GM21723 (cell line): ENCODE measurements at regions not wholly inside any gene's neighbourhood (a gene's known extent, or its start where the extent isn't known, plus 50 kb on each side); places are given as distances from the start of the nearest gene placed in this dataset.
"Not testable (repeated sequence)": the region's sequence is repeated elsewhere in the genome, so short reads cannot be mapped to it uniquely, and the experiment has no call there.

Source experiments
- ATAC-seq: cut with Tn5 transposase; IDR thresholded peaks from one replicate; pipeline ENCODE4 v1.9.1; 2021; ENCODE audit warnings: mild to moderate bottlenecking, moderate library complexity; ENCODE audit not compliant: unreplicated experiment

DNA sequence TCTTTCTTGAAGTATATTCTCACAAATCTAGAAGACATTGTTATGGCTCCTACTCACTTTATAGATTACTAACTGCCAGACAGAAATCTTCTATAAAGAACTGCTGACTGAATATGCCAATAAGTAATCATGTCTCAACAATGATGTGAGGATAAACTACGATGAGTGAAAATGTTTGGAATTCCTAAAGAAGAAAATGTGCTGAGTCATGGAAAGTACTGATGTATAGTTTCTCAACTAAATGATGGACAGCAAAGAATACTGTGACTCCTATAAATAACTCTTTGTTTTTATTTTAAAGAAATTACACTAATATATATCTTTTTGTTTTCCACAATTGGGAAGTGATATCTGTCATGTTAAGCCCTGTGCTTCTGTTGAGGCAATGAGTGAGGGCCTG lies 232.9 kb downstream of the LNPK start:
- ATAC-seq: no peak

DNA sequence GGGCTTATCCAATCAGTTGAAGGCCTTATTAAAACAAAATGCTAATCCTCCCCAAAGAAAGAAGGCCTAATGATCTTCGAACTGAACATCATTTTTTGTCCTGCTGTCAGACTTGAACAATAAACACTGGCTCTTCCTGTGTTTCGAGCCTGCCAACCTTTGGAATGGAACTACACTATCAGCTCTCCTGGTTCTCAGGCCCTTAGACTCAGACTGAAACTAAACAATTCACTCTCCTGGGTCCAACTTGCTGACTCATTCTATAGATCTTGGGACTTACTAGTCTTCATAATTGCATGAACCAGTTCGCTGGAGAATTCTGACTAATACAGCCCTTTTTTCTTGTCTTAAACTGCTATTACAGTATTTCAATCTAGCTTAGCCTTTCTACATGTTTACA lies 235.2 kb downstream of the LNPK start:
- no peak for ATAC-seq

DNA sequence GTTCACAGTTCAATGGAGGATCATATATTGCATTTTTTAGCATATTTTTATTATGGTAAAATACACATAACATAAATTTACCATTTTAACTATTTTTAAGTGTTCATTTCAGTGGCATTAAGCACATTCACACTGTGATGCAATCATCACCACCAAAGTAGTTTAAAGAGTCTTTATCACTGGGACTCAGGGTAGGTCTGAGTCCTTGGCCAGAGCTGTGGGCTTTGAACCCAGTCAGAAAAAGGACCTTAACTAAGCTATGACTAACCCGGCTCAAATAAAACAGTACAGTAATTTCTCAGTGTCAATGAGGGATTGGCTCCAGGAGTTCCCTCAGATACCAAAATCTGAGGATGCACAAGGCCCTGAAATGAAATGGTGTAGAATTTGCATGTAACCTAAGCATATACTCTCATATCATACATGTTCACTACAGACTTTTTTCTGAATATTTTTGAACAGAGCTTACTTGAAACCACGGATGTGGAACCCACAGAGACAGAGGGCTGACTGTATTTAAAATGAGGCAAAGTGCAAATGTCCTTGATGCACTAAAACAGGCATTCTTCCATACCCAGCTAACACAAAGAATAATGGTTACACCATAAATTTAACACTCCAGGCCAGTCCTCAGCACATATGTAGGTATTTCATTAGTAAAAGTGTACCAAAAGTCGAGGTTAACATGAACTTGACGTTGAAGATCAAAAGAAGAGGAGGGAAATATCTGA lies 246.2 kb downstream of the LNPK start:
- no peak for ATAC-seq

DNA sequence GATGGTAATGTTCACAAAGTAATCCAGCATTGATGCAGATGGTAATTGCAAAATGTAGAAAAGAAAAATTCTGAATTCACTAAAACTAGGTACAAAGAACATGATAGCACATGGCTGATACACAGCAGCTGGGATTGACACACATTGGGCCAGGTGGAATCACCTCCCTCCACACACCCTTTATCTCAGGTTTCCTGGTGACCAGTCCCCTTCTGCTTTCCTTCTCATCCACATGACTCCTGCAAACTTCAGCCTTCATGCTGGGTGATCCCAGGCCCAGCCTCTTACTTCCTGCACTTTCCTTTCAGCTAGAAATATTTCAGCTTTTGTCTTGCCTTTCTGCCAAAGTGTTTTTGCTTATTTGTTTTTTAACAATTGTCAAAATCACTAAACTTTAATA lies 246.9 kb downstream of the LNPK start:
- ATAC-seq: no peak

DNA sequence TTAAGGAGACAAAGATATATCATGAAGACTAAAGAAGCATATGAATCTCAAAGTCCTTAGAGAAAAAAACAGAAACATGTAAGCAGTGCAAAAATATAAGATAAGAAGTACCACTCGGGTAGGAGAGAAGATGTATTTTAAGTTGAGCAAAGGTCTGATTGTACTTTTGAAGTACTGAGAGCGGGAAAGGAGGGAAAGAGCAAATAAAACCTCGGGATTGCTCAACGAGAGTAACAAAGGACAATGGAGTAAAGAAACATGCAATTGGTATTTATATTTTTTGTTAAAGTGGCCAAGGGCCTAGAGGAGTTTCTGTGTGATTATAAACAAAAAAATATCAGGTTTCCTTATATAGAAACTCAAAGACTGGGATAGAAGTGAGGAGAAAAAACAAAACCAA lies 251.9 kb downstream of the LNPK start:
- no peak for ATAC-seq

DNA sequence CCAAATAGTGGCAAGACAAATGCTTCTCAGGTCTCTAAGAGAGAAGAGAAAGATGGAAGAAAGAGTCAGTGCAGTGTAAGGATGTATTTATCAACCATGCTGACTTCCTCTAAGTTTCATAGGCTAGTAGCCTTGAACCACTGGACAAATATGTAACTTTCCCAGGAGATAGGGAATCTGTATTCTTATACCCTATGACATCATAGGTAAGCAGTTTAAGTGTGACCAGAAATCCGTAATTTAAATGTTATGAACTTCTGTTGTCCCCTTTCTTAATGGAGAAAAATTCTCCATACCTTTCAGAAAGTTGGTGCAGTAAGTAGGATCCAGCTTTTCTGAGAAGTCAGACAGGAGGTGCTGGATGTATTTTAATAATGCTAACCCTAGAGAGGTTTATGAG lies 256.2 kb downstream of the LNPK start:
- no peak for ATAC-seq

DNA sequence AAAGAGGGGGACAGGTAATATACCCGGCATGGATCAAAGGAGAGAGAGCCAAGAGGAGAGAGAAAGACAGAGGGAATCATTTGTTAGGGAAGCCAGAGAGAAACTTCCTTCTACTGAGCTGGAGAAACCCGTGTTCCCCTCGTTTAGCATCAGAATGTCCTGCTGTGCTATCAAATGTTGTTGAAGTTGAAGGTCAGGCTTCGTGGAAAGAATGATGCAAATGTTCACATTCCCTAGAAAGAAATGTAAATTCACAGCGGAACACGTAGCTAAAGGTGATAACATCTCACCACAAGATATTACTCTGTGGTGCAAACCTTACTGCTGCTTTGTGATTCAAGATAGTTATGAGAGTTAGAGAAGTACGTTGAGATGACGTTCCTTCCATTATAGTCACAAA lies 258.1 kb downstream of the LNPK start:
- no peak for ATAC-seq

DNA sequence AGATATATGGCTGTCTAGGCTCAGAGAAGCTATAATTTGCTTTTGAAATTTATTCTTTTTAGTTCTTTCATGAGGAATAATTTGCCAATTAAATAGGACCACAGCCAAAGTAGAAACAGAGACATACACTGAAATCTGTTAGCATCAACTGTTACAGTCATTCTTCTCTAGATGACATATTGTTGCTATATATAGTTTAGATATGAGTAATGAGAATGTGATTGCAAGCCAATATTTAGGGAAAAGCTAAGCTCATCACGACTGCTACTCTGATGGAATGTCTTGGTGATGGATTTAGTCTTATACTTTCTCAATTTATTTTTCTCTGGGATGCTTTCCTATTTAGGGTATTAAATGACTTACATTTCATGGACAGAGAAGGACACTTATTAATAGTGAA lies 259.1 kb downstream of the LNPK start:
- ATAC-seq: no peak

DNA sequence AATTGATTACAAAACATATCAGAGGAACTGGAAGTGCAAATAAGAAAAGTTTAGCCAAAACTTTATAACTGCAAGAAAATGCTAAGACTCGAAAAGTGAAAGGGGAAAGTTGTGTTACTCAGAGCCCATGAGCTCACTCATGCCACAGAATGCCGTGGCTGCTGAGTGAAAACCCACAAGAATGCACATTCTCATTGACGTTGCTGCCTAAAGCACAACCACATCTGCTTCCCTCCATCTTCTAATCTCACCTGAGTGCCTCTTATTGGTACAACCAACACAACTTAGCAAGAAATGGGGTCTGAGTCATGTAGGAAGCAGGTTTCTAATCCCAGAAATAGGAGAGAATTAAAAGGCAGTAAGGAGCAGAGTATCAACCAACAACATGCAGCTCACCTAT lies 259.7 kb downstream of the LNPK start:
- no peak for ATAC-seq

DNA sequence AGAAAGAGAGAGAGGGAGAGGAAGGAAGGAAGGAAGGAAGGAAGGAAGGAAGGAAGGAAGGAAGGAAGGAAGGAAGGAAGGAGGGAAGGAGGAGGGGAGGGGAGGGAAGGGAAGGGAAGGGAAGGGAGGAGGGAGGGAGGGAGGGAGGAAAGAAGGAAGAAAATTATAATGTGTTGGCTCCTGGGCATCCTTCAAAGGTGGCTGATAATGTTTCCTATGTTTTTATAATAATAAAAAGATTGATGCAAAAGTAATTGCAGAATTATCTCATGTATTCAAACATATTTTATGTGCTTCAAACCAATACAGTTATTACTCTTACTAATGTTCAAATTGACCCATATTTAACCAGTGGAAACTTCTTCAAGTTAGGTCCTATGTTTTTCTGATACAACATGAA lies 260.9 kb downstream of the LNPK start:
- no peak for ATAC-seq

DNA sequence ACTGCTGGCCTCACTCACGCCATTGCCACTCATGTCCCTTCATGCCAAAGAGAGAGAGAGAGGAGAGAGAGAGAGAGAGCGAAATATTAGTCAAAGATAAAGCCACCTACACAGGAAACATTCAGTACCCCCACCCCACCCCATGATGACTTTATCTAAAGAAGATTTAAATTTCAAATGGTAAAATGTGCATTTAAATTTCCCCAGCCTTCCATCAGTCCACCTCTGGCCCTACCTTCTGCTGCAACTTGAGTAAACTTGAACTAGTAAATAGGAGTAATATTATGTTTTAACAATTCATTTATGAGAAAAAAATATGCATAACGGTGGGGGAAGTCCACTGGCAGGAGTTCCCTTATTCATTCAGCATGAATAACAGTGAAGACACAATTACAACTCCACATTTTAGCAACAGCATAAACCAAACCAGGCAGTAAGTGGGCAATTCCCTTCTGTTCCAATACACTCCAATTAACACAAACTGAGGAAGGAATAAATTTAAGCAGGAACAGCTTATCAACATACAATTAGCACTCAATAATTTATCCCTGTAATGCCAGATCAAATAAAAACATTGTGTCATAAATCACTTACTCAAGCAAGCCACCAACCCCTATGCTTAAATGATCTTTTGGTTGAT lies 264.2 kb downstream of the LNPK start:
- no peak for ATAC-seq

DNA sequence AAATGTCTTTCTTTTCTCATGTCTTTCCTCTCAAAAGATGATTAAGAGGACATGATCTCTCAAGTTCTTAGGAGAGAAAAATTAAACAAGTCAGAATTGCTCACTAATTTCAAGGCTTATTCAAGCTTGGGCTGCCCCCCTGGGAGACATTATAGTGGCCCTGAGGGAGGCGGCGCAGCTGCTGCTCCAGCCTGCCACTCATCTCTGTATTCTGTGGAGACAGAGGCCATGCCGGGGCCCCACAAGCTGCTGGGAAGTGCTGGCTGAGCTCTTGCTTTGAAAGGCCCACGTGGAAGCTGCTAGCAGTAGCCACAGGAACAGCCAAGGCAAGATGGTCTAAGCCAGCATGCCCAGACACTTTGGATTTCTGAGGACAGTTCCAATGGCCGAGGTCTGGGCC lies 267.4 kb downstream of the LNPK start:
- ATAC-seq: no peak

DNA sequence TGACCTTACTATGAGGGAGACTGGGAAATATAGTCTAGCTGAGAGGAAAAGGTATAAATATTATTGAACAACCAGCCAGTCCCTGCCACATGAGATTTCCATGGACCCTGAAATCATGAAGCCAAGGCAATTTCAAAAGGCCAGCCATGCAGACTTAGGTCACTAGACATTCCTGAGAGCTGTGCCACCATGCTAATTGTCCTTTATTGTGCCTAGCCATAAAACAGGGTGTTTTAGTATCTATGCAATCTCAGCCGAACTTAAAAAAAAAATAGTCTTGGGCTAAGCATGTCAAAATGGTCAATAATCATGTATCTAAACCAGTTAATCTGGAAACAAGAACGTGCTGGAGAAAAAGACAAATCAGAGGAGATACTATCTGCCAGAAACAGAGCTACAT lies 269.5 kb downstream of the LNPK start:
- ATAC-seq: no peak

DNA sequence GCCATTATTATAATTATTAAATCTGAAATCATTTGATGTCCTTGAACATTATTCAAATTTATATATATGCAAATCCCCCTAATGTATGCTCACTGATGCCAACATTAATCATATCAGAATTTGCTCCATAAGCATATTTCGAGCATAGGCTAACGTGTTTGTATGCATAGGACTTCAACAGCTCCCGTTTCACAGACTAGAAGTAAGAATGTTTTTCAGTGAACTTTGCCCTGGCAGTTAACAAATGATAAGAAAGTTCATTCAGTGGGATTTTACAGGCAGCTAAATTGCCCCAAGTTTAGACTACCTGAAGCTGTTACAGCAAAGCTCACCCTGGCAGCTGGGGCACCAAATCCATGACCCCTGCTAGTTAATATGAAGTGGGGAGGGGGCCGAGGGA lies 272.0 kb downstream of the LNPK start:
- no peak for ATAC-seq

DNA sequence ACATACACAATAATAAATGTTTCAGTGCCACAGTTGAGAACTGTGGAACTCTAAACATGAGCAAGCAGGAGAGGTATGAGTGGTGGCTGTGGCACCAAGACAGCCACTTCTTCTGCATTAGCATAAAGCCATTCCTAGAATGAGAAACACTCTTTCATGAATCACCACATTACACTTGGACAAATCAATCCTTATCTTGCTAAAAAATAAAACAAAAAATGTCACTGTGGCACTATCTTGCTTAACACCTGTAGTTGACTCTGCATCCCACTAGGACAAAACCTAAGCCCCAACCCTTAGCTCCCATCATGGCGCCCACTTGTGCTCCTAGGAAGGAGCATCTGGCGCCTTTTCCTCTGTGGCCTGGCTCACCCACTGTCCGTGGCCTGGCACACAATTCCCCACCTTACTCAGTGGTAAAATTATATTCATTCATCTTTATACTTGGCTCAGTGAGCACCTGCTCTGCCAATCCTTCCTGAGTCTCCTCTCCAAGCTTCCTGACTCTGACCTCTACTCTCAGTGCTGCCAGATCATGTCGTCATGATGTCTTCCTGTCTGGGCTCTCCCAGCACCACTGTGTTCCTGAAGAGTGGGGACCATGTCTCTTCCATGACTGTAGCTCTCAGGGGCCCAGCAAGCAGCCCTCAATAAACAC lies 272.9 kb downstream of the LNPK start:
- ATAC-seq: no peak

DNA sequence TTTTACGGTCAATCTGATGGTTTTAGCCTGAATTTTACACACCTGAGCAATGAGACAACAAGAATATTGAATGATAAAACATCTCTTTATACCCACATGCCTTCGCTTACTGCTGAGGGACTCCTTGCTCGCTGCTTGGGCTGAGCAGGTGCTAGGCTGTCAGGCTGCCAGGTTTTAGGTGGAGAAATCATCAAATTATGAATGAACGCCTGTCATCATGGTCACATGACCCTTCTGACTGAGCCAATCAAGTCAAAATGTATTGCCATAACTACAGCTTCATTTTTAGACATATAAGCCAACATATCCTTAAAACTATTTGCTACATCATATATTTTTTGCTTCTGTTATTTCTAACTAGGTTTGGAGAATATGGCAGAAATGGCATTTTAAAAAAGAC lies 274.0 kb downstream of the LNPK start:
- no peak for ATAC-seq

DNA sequence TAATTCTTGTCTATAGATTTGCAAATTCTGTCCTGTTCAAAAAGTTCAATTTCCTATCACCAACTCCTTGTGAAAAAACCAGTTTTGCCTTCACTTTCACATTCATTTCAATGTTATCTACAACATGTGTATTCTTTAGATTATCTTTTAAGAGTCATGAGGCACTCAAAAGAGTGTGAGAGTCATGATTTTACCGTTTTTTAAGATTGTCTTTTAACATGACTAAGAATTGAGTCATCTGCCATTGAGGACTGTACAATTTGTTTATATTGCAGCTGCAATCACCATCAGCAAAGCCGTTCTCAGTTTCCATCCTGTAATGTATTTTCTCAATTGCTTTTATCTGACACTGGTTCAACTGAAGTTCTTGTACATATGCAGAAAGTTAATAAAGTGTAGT lies 275.8 kb downstream of the LNPK start:
- no peak for ATAC-seq

DNA sequence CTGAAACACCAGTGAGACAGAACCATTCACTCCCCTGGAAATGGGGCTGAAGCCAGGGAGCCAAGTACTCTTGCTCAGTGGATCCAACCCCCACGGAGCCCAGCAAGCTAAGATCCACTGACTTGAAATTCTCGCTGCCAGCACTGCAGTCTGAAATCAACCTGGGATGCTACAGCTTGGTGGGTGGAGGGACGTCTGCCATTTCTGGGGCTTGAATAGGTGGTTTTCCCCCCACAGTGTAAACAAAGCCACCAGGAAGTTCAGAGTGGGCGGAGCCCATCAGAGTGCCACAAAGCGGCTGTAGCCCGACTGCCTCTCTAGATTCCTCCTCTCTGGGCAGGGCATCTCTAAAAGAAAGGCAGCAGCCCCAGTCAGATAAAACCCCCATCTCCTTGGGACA lies 292.8 kb downstream of the LNPK start:
- no peak for ATAC-seq

DNA sequence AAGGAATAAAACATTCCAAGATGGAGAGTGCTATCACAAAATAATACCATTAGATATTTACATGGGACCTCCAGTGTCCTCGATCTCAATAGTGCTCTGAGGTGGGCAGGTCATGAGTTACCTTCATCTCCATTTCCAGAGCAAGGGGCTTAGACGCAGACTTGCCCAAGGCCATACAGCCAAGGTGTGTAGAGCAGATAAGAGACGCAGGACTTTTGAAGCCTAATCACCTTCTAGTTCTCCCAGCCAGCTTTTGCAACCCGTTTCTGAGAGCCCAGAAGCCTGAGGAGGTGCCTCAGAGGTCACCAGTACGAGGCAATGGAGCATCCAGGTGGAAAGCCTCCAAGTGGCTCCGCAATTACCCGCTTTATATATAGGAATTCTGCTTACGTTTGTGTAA lies 294.7 kb downstream of the LNPK start:
- ATAC-seq: no peak

DNA sequence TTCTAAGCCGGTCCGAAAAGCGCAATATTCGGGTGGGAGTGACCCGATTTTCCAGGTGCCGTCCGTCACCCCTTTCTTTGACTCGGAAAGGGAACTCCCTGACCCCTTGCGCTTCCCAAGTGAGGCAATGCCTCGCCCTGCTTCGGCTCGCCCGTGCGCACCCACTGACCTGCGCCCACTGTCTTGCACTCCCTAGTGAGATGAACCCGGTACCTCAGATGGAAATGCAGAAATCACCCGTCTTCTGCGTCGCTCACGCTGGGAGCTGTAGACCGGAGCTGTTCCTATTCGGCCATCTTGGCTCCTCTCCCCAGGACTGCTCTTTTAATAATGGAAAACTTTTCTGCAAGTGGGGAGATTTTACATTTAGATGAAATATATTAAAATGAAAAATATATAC lies 297.5 kb downstream of the LNPK start:
- not testable (repeated sequence) for ATAC-seq

DNA sequence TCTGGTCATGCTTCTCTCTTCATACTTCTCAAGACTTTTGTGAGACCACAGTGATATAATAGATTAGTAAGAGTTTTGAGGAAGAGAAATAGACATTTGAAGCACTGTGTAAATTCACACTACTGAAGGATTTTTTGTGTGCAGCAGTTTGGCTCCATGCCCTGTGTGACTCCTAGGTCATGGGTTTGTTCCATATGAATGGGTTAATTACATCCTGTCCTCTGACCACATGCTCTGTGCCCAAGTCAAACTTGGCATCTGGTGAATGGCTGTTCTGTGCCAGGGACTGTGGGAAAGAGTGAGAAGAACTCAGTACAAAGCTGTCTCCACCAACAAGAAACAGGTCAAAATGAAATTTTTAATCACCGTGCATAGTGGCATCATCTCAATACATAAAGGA lies 304.0 kb downstream of the LNPK start:
- ATAC-seq: no peak

DNA sequence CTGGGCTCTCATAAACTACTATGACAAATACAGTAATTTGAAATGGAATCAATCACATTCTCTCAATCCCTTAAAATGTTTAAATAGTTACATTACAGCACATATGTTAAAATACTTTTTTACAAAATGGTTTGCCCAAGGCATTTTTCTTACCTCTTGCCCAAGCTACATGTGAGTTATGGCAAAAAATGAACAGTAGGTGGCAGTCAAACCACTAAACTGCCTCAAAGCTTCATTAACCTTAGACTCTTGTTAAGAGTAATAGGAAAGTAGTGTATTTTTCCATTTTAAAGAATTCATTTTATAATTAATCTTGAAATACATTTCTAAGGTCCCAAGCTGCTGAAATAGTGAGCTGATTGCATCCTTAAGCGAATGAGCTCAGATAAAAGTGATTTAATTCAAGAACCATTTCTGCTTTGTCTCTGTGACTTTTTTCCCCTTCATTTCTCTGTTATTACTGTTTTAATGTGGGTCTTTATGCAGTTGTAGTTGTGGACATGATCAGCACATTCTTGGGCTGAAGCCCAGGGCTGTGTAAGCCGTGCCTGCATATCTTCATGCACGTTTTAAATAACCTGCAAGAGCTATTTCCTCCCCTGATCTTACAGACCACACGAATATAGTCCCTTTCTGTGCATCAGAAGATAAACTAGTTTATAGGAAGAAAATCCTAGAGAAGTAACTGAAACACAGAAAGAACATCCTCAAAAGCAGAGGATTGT lies 311.8 kb downstream of the LNPK start:
- ATAC-seq: no peak
